IPS-18a (cell line): ENCODE measurements at regions not wholly inside any gene's neighbourhood (a gene's known extent, or its start where the extent isn't known, plus 50 kb on each side); places are given as distances from the start of the nearest gene placed in this dataset.
"Not testable (repeated sequence)": the region's sequence is repeated elsewhere in the genome, so short reads cannot be mapped to it uniquely, and the experiment has no call there.

ENCODE experiments used
- H3K27ac ChIP-seq: one replicate; pipeline ENCODE4 v1.5.1; 2013; ENCODE audit warnings: low read length
- H3K27me3 ChIP-seq: one replicate; pipeline ENCODE4 v1.6.1; 2013; ENCODE audit warnings: mild to moderate bottlenecking, low read length; ENCODE audit not compliant: control insufficient read depth, insufficient read depth
- H3K36me3 ChIP-seq: one replicate; pipeline ENCODE4 v1.6.1; 2013; ENCODE audit warnings: low read depth, low read length; ENCODE audit not compliant: control insufficient read depth
- H3K4me1 ChIP-seq: one replicate; pipeline ENCODE4 v1.6.1; 2013; ENCODE audit warnings: low read depth, low read length; ENCODE audit not compliant: control insufficient read depth
- H3K4me3 ChIP-seq: one replicate; pipeline ENCODE4 v1.5.1; 2013; ENCODE audit warnings: low read length
- H3K9ac ChIP-seq: one replicate; pipeline ENCODE4 v1.6.1; 2013; ENCODE audit warnings: mild to moderate bottlenecking, low read length, moderate library complexity
- H3K9me3 ChIP-seq: one replicate; pipeline ENCODE4 v1.6.1; 2013; ENCODE audit warnings: low read depth, low read length; ENCODE audit not compliant: control insufficient read depth

- H3K27ac ChIP-seq = no peak overlapping the region
- H3K27me3 ChIP-seq = no peaks in the 10 kb centered on the region
- H3K36me3 ChIP-seq = no peaks in the 10 kb centered on the region
- no peaks in the 10 kb centered on the region for H3K9me3 ChIP-seq
- no peak overlapping the region for H3K9ac ChIP-seq
- H3K4me3 ChIP-seq = no peak overlapping the region
- H3K4me1 ChIP-seq = peaks cover 6% of the 10 kb centered on the region
Observed at GRCh38 chr7:34207810-34208209, 302.5 kb downstream of the BMPER start.

DNA sequence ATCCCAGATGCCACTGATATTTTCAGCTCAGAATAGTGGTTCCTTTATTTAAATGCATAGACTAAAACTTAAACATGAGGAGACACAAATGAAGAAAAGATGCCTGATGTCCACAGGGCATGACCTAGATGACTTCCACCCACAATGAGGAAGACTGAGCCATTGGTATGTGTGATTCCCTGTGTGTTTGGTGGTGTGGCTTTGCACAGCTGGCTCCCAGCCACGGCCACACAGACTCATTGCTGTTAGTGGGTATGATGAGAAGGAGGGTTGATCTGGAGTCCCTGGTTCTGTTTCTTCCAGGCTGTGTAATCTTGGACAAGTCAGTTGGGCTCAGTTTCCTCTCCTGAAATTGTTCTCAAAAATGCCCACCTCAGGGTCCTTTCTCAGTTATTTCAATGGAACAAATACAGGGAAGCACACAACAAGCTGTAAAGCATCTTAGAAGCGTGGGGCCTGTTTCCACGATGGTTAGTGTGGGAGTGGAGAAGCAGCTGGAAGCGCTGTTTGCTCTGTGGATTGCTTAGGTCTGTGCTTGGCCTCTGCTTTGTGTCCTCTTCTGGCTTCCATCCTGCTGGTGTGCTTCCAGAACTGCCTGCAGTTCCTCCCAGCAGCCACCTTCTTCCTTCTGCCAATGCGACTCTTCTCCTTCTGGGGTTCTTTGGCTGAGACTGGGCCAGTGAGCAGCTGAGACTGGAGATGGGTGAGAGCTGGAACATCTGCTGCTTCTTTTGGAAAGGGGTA, 303.7 kb downstream of the BMPER start:
- H3K4me3 ChIP-seq = no peak overlapping the region
- H3K9ac ChIP-seq = no peak overlapping the region
- H3K27me3 ChIP-seq = no peaks in the 10 kb centered on the region
- peaks cover 6% of the 10 kb centered on the region for H3K4me1 ChIP-seq
- no peaks in the 10 kb centered on the region for H3K36me3 ChIP-seq
- H3K27ac ChIP-seq = no peak overlapping the region
- H3K9me3 ChIP-seq = no peaks in the 10 kb centered on the region

- no peak overlapping the region for H3K27ac ChIP-seq
- no peaks in the 10 kb centered on the region for H3K9me3 ChIP-seq
- H3K4me3 ChIP-seq = no peak overlapping the region
- no peak overlapping the region for H3K9ac ChIP-seq
- H3K4me1 ChIP-seq = peaks cover 6% of the 10 kb centered on the region
- no peaks in the 10 kb centered on the region for H3K27me3 ChIP-seq
- H3K36me3 ChIP-seq = no peaks in the 10 kb centered on the region
Observed at GRCh38 chr7:34211018-34211417, 305.7 kb downstream of the BMPER start.

DNA sequence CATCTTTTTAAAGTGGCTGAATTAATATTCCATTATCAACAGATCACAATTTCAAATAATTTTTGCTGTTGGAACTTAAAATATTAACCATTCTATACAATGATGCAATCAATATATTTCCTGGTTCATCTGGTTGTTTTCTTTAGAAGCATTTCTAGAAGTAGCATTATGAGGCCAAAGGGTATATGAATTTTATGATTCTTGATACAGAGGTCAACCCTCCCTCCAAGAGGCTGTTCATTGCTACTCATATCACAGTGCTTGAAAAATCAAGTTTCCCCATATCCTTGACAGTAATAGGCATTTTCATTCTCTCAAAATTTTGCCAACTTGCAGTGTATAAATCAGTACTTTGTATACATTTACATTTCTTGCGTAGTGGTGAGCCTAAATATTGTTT, 312.6 kb downstream of the BMPER start:
- Histone ChIP-seq H3K27ac (no peak overlapping the region), H3K4me3 (no peak overlapping the region), H3K27me3 (no peaks in the 10 kb centered on the region), H3K4me1 (peaks cover 11% of the 10 kb centered on the region), H3K9ac (no peak overlapping the region), H3K9me3 (no peaks in the 10 kb centered on the region), H3K36me3 (no peaks in the 10 kb centered on the region)

DNA sequence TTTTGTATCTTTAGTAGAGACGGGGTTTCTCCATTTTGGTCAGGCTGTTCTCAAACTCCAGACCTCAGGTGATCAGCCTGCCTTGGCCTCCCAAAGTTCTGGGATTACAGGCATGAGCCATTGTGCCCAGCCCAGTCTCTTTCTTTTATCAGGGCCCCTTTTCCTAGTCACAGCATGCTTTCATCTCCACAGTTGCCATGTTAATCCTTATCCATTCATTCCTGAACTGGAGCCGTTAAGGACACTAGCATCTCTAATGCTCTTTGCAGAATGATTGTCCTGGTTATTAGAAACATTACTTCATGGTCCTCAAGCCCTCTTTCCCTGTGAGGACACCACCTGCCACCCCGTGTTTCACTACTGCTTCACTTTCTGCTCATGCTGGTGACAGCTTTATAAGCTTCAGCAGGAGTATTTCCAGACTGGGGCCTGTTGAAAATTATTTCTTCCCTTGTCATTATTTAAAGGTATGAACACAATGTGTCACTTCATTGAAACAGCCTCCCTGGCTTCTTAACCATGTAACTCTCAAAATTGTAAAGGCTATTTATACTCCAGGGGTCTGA, 313.9 kb downstream of the BMPER start:
- Histone ChIP-seq H3K9me3 (no peaks in the 10 kb centered on the region), H3K4me3 (no peak overlapping the region), H3K27me3 (no peaks in the 10 kb centered on the region), H3K4me1 (peaks cover 11% of the 10 kb centered on the region), H3K27ac (no peak overlapping the region), H3K9ac (no peak overlapping the region), H3K36me3 (no peaks in the 10 kb centered on the region)

- Histone ChIP-seq H3K27ac (no peak overlapping the region), H3K4me3 (no peak overlapping the region), H3K9ac (no peak overlapping the region), H3K36me3 (no peaks in the 10 kb centered on the region), H3K4me1 (peaks cover 18% of the 10 kb centered on the region), H3K27me3 (no peaks in the 10 kb centered on the region), H3K9me3 (no peaks in the 10 kb centered on the region)
Observed at GRCh38 chr7:34220506-34221185, 315.3 kb downstream of the BMPER start.

DNA sequence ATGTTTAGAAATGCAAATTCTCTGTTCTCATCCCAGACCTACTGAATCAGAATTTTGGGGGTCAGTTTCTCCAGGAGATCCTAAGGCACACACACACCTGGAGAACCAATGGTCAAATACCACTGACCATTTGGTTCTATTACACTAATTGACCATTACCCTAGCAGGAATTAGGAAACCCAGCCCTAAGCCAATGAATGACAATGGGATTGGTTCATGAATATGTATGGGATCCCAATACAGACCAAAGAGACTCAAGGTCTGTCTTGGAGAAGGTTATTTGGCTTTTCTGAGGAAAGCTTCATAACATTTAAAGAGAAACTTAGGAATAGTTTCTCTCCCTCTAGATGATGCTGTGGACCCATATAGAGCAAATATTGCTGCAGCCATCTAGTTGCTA, 317.0 kb downstream of the BMPER start:
- Histone ChIP-seq H3K9ac (no peak overlapping the region), H3K27ac (no peak overlapping the region), H3K4me1 (peaks cover 19% of the 10 kb centered on the region), H3K4me3 (no peak overlapping the region), H3K36me3 (no peaks in the 10 kb centered on the region), H3K9me3 (no peaks in the 10 kb centered on the region), H3K27me3 (no peaks in the 10 kb centered on the region)

GRCh38 chr7:34222722-34223121, 317.4 kb downstream of the BMPER start:
- Histone ChIP-seq H3K9ac (no peak overlapping the region), H3K4me1 (peaks cover 19% of the 10 kb centered on the region), H3K36me3 (no peaks in the 10 kb centered on the region), H3K9me3 (no peaks in the 10 kb centered on the region), H3K27ac (no peak overlapping the region), H3K4me3 (no peak overlapping the region), H3K27me3 (no peaks in the 10 kb centered on the region)

- Histone ChIP-seq H3K9ac (no peak overlapping the region), H3K36me3 (no peaks in the 10 kb centered on the region), H3K4me3 (no peak overlapping the region), H3K4me1 (peaks cover 17% of the 10 kb centered on the region), H3K27ac (no peak overlapping the region), H3K27me3 (no peaks in the 10 kb centered on the region), H3K9me3 (no peaks in the 10 kb centered on the region)
Observed at GRCh38 chr7:34224281-34224680, 318.9 kb downstream of the BMPER start.

GRCh38 chr7:34225193-34225592, 319.9 kb downstream of the BMPER start:
- no peak overlapping the region for H3K27ac ChIP-seq

DNA sequence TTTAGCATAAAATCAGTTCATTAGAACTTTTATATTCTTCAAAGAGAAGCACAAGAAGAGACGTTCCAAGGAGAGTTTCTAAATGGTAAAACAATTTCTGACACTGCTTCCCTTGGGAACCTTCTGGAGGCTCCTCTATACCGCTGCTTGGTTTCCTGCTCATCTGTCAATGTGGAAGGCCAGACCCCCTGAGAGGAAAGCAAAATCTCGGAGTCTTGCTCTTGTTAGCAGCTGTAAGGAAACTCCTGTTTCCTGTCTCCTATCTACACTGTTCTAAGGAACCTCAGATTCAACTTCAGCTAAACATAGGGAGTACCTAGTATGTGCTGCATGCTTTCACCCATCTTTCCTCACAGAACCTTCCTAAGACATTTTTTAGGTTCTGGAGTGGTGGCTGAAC, 322.2 kb downstream of the BMPER start:
- H3K36me3 ChIP-seq = no peaks in the 10 kb centered on the region
- H3K9ac ChIP-seq = no peak overlapping the region
- H3K4me3 ChIP-seq = no peak overlapping the region
- H3K27me3 ChIP-seq = no peaks in the 10 kb centered on the region
- H3K4me1 ChIP-seq = peaks cover 9% of the 10 kb centered on the region
- no peaks in the 10 kb centered on the region for H3K9me3 ChIP-seq
- no peak overlapping the region for H3K27ac ChIP-seq

More at GRCh38 chr7:34225193-34225592, 319.9 kb downstream of the BMPER start:
- Histone ChIP-seq H3K4me3 (no peak overlapping the region), H3K4me1 (peaks cover 15% of the 10 kb centered on the region), H3K36me3 (no peaks in the 10 kb centered on the region), H3K9me3 (no peaks in the 10 kb centered on the region), H3K9ac (no peak overlapping the region), H3K27me3 (no peaks in the 10 kb centered on the region)

DNA sequence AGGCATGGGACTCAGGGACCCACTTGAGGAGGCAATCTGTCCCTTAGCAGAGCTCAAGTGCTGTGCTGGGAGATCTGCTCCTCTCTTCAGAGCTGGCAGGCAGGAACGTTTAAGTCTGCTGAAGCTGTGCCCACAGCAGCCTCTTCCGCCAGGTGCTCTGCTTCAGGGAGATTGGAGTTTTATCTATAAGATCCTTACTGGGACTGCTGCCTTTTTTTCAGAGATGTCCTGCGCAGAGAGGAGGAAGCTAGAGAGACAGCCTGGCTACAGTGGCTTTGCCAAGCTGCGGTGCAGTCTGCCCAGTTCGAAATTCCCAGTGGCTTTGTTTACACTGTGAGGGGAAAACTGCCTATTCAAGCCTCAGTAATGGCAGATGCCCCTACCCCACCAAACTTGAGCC, 329.8 kb downstream of the BMPER start:
- not testable (repeated sequence) for H3K9ac ChIP-seq, H3K27me3 ChIP-seq, H3K27ac ChIP-seq, H3K4me1 ChIP-seq, H3K9me3 ChIP-seq, H3K36me3 ChIP-seq, H3K4me3 ChIP-seq
